ENCODE measurements at regions not wholly inside any gene's neighbourhood (a gene's known extent, or its start where the extent isn't known, plus 50 kb on each side); places are given as distances from the start of the nearest gene placed in this dataset.

- no peak for TF ChIP-seq TAF1 (IDR thresholded peaks at IDR 0.05; ENCODE audit: borderline replicate concordance, insufficient read depth, low read length)
- TF ChIP-seq FOXP2 (optimal IDR thresholded peaks at IDR 0.05; ENCODE audit: borderline replicate concordance, extremely low read depth, extremely low read length, insufficient read depth) = no peak
- no peak for TF ChIP-seq SIN3A (IDR thresholded peaks at IDR 0.05; ENCODE audit: borderline replicate concordance, insufficient read depth, low read length)
- TF ChIP-seq POLR2AphosphoS5 (IDR thresholded peaks at IDR 0.05; ENCODE audit: low read depth, low read length) = no peak
- TF ChIP-seq, protein P1, sequence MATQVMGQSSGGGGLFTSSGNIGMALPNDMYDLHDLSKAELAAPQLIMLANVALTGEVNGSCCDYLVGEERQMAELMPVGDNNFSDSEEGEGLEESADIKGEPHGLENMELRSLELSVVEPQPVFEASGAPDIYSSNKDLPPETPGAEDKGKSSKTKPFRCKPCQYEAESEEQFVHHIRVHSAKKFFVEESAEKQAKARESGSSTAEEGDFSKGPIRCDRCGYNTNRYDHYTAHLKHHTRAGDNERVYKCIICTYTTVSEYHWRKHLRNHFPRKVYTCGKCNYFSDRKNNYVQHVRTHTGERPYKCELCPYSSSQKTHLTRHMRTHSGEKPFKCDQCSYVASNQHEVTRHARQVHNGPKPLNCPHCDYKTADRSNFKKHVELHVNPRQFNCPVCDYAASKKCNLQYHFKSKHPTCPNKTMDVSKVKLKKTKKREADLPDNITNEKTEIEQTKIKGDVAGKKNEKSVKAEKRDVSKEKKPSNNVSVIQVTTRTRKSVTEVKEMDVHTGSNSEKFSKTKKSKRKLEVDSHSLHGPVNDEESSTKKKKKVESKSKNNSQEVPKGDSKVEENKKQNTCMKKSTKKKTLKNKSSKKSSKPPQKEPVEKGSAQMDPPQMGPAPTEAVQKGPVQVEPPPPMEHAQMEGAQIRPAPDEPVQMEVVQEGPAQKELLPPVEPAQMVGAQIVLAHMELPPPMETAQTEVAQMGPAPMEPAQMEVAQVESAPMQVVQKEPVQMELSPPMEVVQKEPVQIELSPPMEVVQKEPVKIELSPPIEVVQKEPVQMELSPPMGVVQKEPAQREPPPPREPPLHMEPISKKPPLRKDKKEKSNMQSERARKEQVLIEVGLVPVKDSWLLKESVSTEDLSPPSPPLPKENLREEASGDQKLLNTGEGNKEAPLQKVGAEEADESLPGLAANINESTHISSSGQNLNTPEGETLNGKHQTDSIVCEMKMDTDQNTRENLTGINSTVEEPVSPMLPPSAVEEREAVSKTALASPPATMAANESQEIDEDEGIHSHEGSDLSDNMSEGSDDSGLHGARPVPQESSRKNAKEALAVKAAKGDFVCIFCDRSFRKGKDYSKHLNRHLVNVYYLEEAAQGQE (IDR thresholded peaks at IDR 0.05; ENCODE audit: insufficient read depth in 1 of 2, low read depth in 2 of 2, low read length in 2 of 2) = no peak
These were observed 182.6 kb downstream of the PHLDA1 start for GRCh38 chr12:75848961-75849360.

DNA sequence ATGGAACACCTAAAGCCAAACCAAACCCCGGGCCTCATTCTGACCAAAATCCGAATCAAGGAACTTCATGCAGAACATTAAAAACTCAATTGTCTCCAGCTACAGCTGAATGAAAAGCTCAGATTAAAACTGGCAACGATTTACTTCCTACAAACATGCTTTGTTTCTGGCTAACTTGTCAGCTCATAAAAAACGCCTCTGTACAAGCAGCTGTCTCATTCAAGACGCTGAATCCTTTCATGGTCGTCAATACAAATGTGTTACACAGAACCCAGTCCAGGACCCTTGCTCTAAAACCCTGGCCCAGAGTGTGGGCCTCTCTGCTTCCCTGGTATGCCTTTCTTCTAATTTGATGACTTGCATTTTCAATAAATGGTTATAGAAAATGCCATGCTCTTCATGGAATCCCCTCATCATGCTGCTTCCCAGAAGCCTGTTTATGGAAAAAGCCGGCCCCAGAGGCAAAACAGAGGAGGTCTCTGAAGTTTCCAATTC, 183.1 kb downstream of the PHLDA1 start:
- TF ChIP-seq FOXP2 (optimal IDR thresholded peaks at IDR 0.05; ENCODE audit: borderline replicate concordance, extremely low read depth, extremely low read length, insufficient read depth) = no peak
- TF ChIP-seq, protein P1 (IDR thresholded peaks at IDR 0.05; ENCODE audit: insufficient read depth in 1 of 2, low read depth in 2 of 2, low read length in 2 of 2) = no peak
- TF ChIP-seq TAF1 (IDR thresholded peaks at IDR 0.05; ENCODE audit: borderline replicate concordance, insufficient read depth, low read length) = no peak
- no peak for TF ChIP-seq SIN3A (IDR thresholded peaks at IDR 0.05; ENCODE audit: borderline replicate concordance, insufficient read depth, low read length)
- TF ChIP-seq POLR2AphosphoS5 (IDR thresholded peaks at IDR 0.05; ENCODE audit: low read depth, low read length) = no peak

GRCh38 chr12:75846102-75846501, 185.5 kb downstream of the PHLDA1 start:
- TF ChIP-seq, protein P1 (IDR thresholded peaks at IDR 0.05; ENCODE audit: insufficient read depth in 1 of 2, low read depth in 2 of 2, low read length in 2 of 2) = no peak
- TF ChIP-seq SIN3A (IDR thresholded peaks at IDR 0.05; ENCODE audit: borderline replicate concordance, insufficient read depth, low read length) (no peak), TAF1 (IDR thresholded peaks at IDR 0.05; ENCODE audit: borderline replicate concordance, insufficient read depth, low read length) (no peak), FOXP2 (optimal IDR thresholded peaks at IDR 0.05; ENCODE audit: borderline replicate concordance, extremely low read depth, extremely low read length, insufficient read depth) (no peak), POLR2AphosphoS5 (IDR thresholded peaks at IDR 0.05; ENCODE audit: low read depth, low read length) (no peak)

DNA sequence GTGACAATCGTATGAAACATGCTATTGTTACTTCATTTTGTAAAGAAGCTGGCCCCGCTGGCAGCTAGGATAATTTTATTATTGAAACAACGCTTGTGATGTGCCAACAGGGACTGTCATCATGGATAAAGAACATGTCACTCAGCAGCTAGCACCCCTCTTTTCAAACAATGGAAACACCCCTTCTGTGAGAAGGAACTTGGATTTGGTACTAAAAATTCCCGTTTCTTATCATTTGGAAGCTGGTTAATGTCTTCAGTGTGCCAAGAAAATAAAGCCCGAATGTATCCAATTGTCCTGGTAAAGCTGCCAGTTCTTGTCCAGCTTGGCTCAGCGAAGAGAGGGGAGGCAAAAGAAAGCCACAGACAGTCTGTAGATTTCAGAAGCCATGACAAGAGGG, 186.6 kb downstream of the PHLDA1 start:
- TF ChIP-seq TAF1 (IDR thresholded peaks at IDR 0.05; ENCODE audit: borderline replicate concordance, insufficient read depth, low read length) = no peak
- TF ChIP-seq FOXP2 (optimal IDR thresholded peaks at IDR 0.05; ENCODE audit: borderline replicate concordance, extremely low read depth, extremely low read length, insufficient read depth) = no peak
- TF ChIP-seq SIN3A (IDR thresholded peaks at IDR 0.05; ENCODE audit: borderline replicate concordance, insufficient read depth, low read length) = no peak
- TF ChIP-seq POLR2AphosphoS5 (IDR thresholded peaks at IDR 0.05; ENCODE audit: low read depth, low read length) = no peak
- TF ChIP-seq, protein P1 (IDR thresholded peaks at IDR 0.05; ENCODE audit: insufficient read depth in 1 of 2, low read depth in 2 of 2, low read length in 2 of 2) = no peak

Data from PFSK-1 (cell line).